ENCODE measurements at regions not wholly inside any gene's neighbourhood (a gene's known extent, or its start where the extent isn't known, plus 50 kb on each side); places are given as distances from the start of the nearest gene placed in this dataset.

- H3K79me2 ChIP-seq (ENCODE audit: insufficient read depth, low read depth, low read length): no peaks in the 10 kb centered on the region
- H3K4me1 ChIP-seq (ENCODE audit: insufficient read depth, low read length, poor library complexity, severe bottlenecking): no peaks in the 10 kb centered on the region
- intact Hi-C loops (cut with micrococcal nuclease; ENCODE audit: unreplicated experiment): no loop called here
- no peak overlapping the region for H2AFZ ChIP-seq (ENCODE audit: low read length)
- H3K27ac ChIP-seq (ENCODE audit: low read depth, low read length, poor library complexity, severe bottlenecking): no peak overlapping the region
- no peak overlapping the region for H3K4me2 ChIP-seq (ENCODE audit: low read length)
- no peak overlapping the region for H3K4me3 ChIP-seq (ENCODE audit: low read depth, low read length, poor library complexity, severe bottlenecking)
- H3K36me3 ChIP-seq (ENCODE audit: insufficient read depth, low read length): no peaks in the 10 kb centered on the region
- H4K20me1 ChIP-seq (ENCODE audit: insufficient read depth, low read length): no peaks in the 10 kb centered on the region
- H3K9me2 ChIP-seq (ENCODE audit: insufficient read depth, low read length): no peaks in the 10 kb centered on the region
- DNase-seq (ENCODE audit: low spot score): no peak
- BruUV-seq (replicated peaks): no TSS peak
- no peaks in the 10 kb centered on the region for H3K9me3 ChIP-seq (ENCODE audit: low read length)
- no peak for TF ChIP-seq EZH2phosphoT487 (IDR thresholded peaks at IDR 0.05; ENCODE audit: borderline replicate concordance, low read depth, low read length)
- TF ChIP-seq CTCF (conservative IDR thresholded peaks at IDR 0.05; ENCODE audit: low read length): no peak
- POLR2A ChIA-PET: no interaction called here
- CTCF ChIA-PET (ENCODE audit: unreplicated experiment): no interaction called here
Observed at GRCh38 chr9:104025104-104025503, 69.0 kb upstream of the SMC2 start.

- TF ChIP-seq EZH2phosphoT487 (IDR thresholded peaks at IDR 0.05; ENCODE audit: borderline replicate concordance, low read depth, low read length) (no peak), CTCF (conservative IDR thresholded peaks at IDR 0.05; ENCODE audit: low read length) (peak; percentile 25; the same call in 1 of the 2 replicates)
- Histone ChIP-seq H3K4me1 (ENCODE audit: insufficient read depth, low read length, poor library complexity, severe bottlenecking) (no peaks in the 10 kb centered on the region), H4K20me1 (ENCODE audit: insufficient read depth, low read length) (no peaks in the 10 kb centered on the region), H3K36me3 (ENCODE audit: insufficient read depth, low read length) (no peaks in the 10 kb centered on the region), H2AFZ (ENCODE audit: low read length) (no peak overlapping the region), H3K4me2 (ENCODE audit: low read length) (no peak overlapping the region), H3K9me2 (ENCODE audit: insufficient read depth, low read length) (no peaks in the 10 kb centered on the region), H3K9me3 (ENCODE audit: low read length) (no peaks in the 10 kb centered on the region), H3K4me3 (ENCODE audit: low read depth, low read length, poor library complexity, severe bottlenecking) (no peak overlapping the region), H3K79me2 (ENCODE audit: insufficient read depth, low read depth, low read length) (no peaks in the 10 kb centered on the region), H3K27ac (ENCODE audit: low read depth, low read length, poor library complexity, severe bottlenecking) (no peak overlapping the region)
- no TSS peak for BruUV-seq (replicated peaks)
- no peak for DNase-seq (ENCODE audit: low spot score)
- intact Hi-C loops (cut with micrococcal nuclease; ENCODE audit: unreplicated experiment): no loop called here
- CTCF ChIA-PET (ENCODE audit: unreplicated experiment): no interaction called here
- POLR2A ChIA-PET: no interaction called here
Observed at GRCh38 chr9:104025945-104026344, 68.2 kb upstream of the SMC2 start.

GRCh38 chr9:104027295-104027694 is 66.8 kb upstream of the SMC2 start:
- Histone ChIP-seq H3K4me2 (ENCODE audit: low read length) (no peak overlapping the region), H3K36me3 (ENCODE audit: insufficient read depth, low read length) (no peaks in the 10 kb centered on the region), H3K27ac (ENCODE audit: low read depth, low read length, poor library complexity, severe bottlenecking) (no peak overlapping the region), H3K4me1 (ENCODE audit: insufficient read depth, low read length, poor library complexity, severe bottlenecking) (no peaks in the 10 kb centered on the region), H3K9me3 (ENCODE audit: low read length) (no peaks in the 10 kb centered on the region), H2AFZ (ENCODE audit: low read length) (no peak overlapping the region), H4K20me1 (ENCODE audit: insufficient read depth, low read length) (no peaks in the 10 kb centered on the region), H3K9me2 (ENCODE audit: insufficient read depth, low read length) (no peaks in the 10 kb centered on the region), H3K79me2 (ENCODE audit: insufficient read depth, low read depth, low read length) (no peaks in the 10 kb centered on the region), H3K4me3 (ENCODE audit: low read depth, low read length, poor library complexity, severe bottlenecking) (no peak overlapping the region)
- CTCF ChIA-PET (ENCODE audit: unreplicated experiment): no interaction called here
- no peak for TF ChIP-seq CTCF (conservative IDR thresholded peaks at IDR 0.05; ENCODE audit: low read length)
- no peak for TF ChIP-seq EZH2phosphoT487 (IDR thresholded peaks at IDR 0.05; ENCODE audit: borderline replicate concordance, low read depth, low read length)
- intact Hi-C loops (cut with micrococcal nuclease; ENCODE audit: unreplicated experiment): no loop called here
- BruUV-seq (replicated peaks): no TSS peak
- POLR2A ChIA-PET: interaction anchor here (0.6 kb wide), 1 partner anchor 65 kb away, joined by 3 read pairs; no protein-coding TSS in a partner anchor
- peak; percentile 4 for DNase-seq (ENCODE audit: low spot score)

Data from OCI-LY7 (cell line).